Esophagus muscularis mucosa (tissue), 3 donors: ENCODE measurements at regions not wholly inside any gene's neighbourhood (a gene's known extent, or its start where the extent isn't known, plus 50 kb on each side); places are given as distances from the start of the nearest gene placed in this dataset.

ENCODE experiments used
- CTCF ChIP-seq, 3 experiments: fragments of 200-600 bp in 2 of 3; fragments of 450-650 bp in 1 of 3; sonication (generic) in 2 of 3; IDR thresholded peaks; one replicate each; pipeline ENCODE4 v1.5.1; 2017 to 2019; ENCODE audit warnings: antibody characterized with exemption in 3 of 3, mild to moderate bottlenecking in 2 of 3, moderate library complexity in 1 of 3
- POLR2A ChIP-seq: fragments of 450-650 bp; IDR thresholded peaks from one replicate; pipeline ENCODE4 v1.6.1; 2017; ENCODE audit warnings: antibody characterized with exemption, moderate library complexity, mild to moderate bottlenecking, low read depth

GRCh38 chr19:30744741-30745475, 372.7 kb downstream of the ZNF536 start:
- TF ChIP-seq CTCF (IDR thresholded peaks at IDR 0.05) (no peak), POLR2A (no peak)
